ENCODE measurements at regions not wholly inside any gene's neighbourhood (a gene's known extent, or its start where the extent isn't known, plus 50 kb on each side); places are given as distances from the start of the nearest gene placed in this dataset.

GRCh38 chr7:13641714-13642113, 347.8 kb downstream of the ETV1 start:
- no peak for TF ChIP-seq CTCF (IDR thresholded peaks at IDR 0.05)
- Histone ChIP-seq H3K27ac (no peak overlapping the region), H3K4me1 (no peaks in the 10 kb centered on the region), H3K4me3 (no peak overlapping the region), H3K36me3 (no peaks in the 10 kb centered on the region), H3K27me3 (no peaks in the 10 kb centered on the region), H3K9me3 (no peaks in the 10 kb centered on the region)
- no peak for DNase-seq
- intact Hi-C loops (cut with DNase I; ENCODE audit: low total_unique reads), result no loop called here

- H3K36me3 ChIP-seq, result no peaks in the 10 kb centered on the region
- no peaks in the 10 kb centered on the region for H3K27me3 ChIP-seq
- TF ChIP-seq CTCF (IDR thresholded peaks at IDR 0.05), result no peak
- H3K4me1 ChIP-seq, result no peaks in the 10 kb centered on the region
- no peaks in the 10 kb centered on the region for H3K9me3 ChIP-seq
- DNase-seq, result no peak
- H3K4me3 ChIP-seq, result no peak overlapping the region
- intact Hi-C loops (cut with DNase I; ENCODE audit: low total_unique reads), result no loop called here
- no peak overlapping the region for H3K27ac ChIP-seq
These were observed 338.3 kb downstream of the ETV1 start for GRCh38 chr7:13651167-13651566.

GRCh38 chr7:13656330-13656729, 333.1 kb downstream of the ETV1 start:
- Histone ChIP-seq H3K36me3 (no peaks in the 10 kb centered on the region), H3K9me3 (no peaks in the 10 kb centered on the region), H3K4me1 (no peaks in the 10 kb centered on the region), H3K27me3 (no peaks in the 10 kb centered on the region), H3K4me3 (no peak overlapping the region), H3K27ac (no peak overlapping the region)
- no peak for DNase-seq
- TF ChIP-seq CTCF (IDR thresholded peaks at IDR 0.05), result no peak
- intact Hi-C loops (cut with DNase I; ENCODE audit: low total_unique reads), result no loop called here

GRCh38 chr7:13673290-13673689, 316.2 kb downstream of the ETV1 start:
- Histone ChIP-seq H3K36me3 (no peaks in the 10 kb centered on the region), H3K4me3 (no peak overlapping the region), H3K9me3 (peaks cover 0 to 8% (median 0%) of the 10 kb centered on the region in 3 donors), H3K4me1 (no peaks in the 10 kb centered on the region), H3K27me3 (no peaks in the 10 kb centered on the region), H3K27ac (no peak overlapping the region)
- DNase-seq, result no peak
- no peak for TF ChIP-seq CTCF (IDR thresholded peaks at IDR 0.05)
- intact Hi-C loops (cut with DNase I; ENCODE audit: low total_unique reads), result no loop called here

GRCh38 chr7:13682626-13683025, 306.8 kb downstream of the ETV1 start:
- intact Hi-C loops (cut with DNase I; ENCODE audit: low total_unique reads), result no loop called here
- Histone ChIP-seq H3K4me3 (no peak overlapping the region), H3K36me3 (no peaks in the 10 kb centered on the region), H3K9me3 (no peaks in the 10 kb centered on the region), H3K4me1 (no peaks in the 10 kb centered on the region), H3K27ac (no peak overlapping the region), H3K27me3 (no peaks in the 10 kb centered on the region)
- TF ChIP-seq CTCF (IDR thresholded peaks at IDR 0.05), result no peak
- DNase-seq, result no peak

- no peak for TF ChIP-seq CTCF (IDR thresholded peaks at IDR 0.05)
- intact Hi-C loops (cut with DNase I; ENCODE audit: low total_unique reads), result no loop called here
These were observed 302.0 kb downstream of the ETV1 start for GRCh38 chr7:13687500-13687899.

More at GRCh38 chr7:13687500-13687899, 302.0 kb downstream of the ETV1 start:
- no peak overlapping the region for H3K27ac ChIP-seq
- H3K36me3 ChIP-seq, result no peaks in the 10 kb centered on the region
- no peaks in the 10 kb centered on the region for H3K27me3 ChIP-seq
- no peak overlapping the region for H3K4me3 ChIP-seq
- H3K9me3 ChIP-seq, result no peaks in the 10 kb centered on the region
- DNase-seq, result no peak
- no peaks in the 10 kb centered on the region for H3K4me1 ChIP-seq
